Hepatic stellate cell (primary cell): ENCODE measurements at regions not wholly inside any gene's neighbourhood (a gene's known extent, or its start where the extent isn't known, plus 50 kb on each side); places are given as distances from the start of the nearest gene placed in this dataset.

ENCODE experiments used
- DNase-seq: peaks from one replicate; pipeline ENCODE4 v3.0.0; 2011; ENCODE audit warnings: low spot score

DNA sequence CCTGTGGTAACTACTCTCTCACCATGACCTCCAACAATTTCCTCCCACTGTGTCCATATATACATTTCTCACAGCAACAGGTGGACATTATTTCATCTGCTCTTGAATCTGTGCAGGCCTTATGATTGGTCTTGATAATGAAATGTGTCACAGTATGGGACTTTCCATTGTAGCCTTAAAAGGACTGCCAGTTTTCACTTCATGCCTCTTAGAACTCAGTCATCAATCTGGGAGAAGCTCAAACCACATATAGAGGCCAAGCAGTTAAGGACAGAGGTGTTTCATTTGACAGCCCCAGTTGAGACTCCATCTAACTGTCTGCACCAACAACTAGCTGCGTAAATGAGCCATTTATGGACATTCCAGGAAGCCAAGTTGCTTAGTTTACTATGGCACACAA, 1534.8 kb downstream of the ARAP2 start:
- DNase-seq, result no peak

DNA sequence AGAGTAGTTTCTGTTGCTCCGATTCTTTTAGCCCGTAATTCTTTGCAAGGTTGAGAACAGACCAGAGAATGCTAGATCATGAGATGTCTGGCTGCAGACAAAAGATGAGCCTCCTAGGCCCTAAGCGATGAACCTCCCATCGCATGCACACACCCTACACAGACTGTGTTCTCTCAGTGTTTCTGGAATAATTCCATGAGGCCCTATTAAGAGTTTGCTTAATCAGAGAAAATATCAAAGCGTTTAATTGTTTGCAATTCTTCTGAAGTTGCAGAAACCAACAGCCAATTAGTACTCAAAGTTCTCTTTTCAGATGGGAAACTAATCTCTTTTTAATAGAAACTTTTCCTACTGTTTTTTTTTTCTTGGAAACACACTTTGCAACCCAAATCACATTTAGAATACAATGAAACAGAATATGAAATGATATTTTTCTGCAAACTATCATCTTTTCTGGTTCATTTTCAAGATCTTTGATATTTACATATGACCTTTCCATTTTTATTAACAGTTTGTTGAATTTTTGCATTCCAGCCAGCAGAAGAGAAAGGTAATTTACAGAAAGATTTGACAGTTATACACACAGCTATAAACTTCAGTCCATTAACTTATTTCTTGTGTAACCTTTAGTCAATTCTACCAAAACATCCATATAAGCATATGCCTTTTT, 1525.6 kb downstream of the ARAP2 start:
- DNase-seq, result no peak

DNA sequence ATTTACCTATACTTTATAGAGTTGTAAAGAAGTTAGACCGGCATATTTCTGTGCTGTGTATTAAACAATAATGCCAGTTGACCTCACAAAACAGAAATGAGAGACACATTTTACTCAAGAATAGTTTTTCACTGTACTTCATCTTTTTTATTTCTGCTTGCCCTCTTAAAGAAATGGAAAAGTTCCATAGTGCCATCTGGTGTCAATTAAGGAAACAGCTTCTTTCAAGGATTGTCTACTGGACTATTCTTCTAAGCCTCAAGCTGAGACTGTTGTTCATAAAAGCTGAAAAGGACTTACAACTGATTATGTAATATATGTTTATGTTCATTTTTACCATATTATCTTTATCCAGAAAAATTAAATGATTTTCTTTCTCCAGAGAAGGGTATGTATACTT, 1523.7 kb downstream of the ARAP2 start:
- no peak for DNase-seq

DNA sequence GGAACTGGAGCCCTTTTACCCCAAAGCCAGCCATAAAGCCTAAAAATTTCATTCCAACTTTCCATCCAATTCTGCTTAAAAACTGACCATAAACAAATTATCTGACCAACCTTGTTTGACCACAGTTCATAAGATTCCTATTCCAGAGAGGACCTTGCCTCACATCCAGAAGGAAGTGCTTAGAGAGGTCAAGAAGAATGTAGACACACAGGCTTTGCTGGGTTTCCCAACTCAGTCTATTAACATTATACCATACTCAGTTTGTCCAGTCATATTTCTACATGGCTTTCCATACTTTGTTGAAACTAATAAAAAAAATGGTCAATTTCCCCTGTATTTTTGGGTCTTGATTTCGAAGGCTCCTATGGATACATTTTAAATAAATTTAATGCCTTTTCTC, 1522.5 kb downstream of the ARAP2 start:
- no peak for DNase-seq

DNA sequence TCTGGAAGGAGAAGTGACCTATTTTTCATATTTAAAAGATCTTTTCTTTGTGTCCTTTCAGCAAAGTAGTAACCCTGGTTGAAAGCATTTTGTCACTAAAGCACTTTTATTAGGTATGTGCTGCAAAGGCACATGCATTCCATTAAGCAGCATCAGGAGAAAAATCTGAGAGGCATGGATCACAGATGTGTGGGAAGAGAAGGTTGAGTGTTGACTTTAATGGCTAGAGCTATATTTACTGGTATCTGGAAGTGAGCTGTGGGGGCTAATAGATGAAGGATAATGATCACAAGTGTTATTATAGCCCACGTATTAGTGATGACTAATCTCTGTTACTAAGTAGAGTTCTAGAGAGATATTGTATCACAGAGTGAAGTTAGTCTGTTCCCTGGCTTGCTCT, 1520.7 kb downstream of the ARAP2 start:
- no peak for DNase-seq

DNA sequence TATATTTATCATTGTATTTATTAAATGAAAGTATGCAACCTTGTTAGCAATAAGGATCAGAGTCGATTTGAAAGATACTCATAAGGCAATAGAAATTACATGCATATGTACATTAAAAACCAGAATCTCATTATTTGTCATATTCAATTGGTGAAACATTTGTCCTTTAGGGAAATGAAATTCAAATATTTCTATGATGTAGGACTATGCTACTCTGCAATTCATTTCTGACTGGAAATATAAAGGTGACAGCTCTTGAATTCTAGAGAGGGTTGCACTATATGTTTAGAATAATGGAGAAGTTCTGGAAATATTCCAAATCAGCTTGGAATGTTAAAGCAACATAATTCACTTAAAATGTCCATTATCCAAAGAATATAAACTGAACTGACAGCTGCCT, 1519.8 kb downstream of the ARAP2 start:
- no peak for DNase-seq

DNA sequence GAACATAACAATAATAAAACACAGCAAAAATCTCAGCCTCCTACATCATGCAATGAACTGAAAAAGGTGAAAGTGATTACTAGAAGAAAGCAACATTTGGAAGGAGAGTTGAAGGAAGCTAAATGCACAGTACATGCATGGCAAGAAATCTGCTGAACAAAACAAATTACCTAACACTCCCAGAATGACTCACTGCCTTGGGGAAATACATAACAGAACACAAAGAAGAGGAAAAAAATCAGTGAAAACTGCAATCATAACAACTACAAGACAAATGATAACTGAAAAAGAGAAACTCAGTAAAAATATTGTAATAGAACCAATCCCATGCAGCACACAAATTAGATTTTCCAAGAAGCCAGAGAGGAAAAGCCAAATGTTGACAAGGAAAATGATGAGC, 1513.2 kb downstream of the ARAP2 start:
- DNase-seq, result no peak

DNA sequence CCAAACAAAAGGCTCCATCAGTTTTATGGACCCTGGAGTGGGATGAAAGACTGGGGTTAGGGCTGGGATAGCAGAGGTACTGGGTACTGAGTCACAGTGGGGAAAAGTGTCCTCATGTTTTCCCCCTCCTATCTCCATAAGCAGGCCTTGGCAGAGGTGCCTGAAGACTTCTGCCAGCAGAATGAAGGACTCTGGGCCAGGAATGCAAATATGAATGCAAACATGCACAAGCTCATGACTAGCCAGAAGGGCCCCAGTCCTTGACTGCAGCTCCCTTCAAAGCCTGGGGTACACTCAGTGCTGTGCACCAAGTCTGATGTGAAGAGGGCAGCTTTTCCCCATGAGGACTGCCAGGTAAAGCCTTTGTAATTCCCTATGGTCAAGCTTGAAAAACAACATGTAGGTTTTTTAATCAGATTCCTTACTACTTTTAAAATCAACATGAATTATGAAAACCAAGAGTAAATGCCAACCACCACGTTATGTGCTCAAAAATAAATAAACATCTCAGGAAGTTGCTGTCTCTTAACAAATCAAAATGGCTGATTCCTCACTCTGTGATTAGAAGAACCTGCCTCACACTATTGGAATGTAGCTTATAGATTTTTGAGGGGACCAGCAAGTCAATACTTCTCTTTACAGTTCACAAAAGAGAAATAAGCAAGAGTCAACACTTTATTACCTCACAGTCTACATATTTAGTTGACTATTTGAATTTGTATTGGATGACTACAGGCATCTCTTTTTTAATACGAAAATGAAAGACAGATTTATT, 1512.0 kb downstream of the ARAP2 start:
- no peak for DNase-seq

DNA sequence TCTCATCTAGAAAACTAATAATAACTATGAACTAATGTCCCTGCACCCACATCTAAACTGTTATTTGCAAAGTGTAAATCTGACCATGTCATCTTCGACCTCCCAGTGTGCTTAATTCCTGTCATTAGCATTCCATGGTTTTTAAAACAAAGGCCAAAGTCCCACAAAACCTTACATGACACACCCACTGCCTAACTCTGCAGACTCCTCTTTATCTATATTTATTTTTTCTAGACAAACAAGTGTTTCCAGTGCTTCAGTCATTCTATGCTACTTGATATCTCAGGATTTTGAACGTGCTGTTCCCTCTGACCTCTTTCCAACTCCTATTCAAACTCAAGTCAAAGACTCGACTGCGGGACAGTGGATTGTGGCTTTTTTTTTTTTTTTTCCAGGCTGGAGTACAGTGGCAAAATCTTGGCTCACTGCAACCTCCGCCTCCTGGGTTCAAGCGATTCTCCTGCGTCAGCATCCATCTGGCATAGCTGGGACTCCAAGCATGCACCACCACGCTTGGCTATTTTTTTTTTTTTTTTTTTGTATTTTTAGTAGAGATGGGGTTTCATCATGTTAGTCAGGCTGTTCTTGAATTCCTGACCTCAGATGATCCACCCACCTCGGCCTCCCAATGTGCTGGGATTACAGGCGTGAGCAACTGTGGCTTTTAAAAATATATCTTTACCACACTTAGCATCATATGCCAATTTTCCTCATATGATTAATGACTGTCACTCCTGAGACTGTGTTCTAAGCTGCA, 1511.0 kb downstream of the ARAP2 start:
- no peak for DNase-seq

DNA sequence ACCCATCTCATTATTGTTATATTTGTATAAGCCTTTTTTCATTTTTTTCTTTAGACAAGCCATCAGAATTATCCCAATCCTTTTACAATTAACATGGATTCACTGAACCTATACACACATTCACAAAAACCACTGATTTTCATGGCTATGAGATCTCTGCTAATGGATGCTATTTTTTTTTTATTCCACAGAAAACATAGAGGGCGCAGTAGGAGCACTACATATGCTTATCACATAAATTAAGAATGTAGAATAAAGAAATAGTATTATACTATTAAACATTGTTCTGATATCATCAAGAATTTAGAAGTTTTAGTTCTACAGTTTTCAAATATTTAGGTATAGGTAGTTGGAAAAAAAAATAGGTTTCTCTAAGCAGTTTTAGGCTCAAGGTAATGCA, 1477.4 kb downstream of the ARAP2 start:
- DNase-seq, result no peak

DNA sequence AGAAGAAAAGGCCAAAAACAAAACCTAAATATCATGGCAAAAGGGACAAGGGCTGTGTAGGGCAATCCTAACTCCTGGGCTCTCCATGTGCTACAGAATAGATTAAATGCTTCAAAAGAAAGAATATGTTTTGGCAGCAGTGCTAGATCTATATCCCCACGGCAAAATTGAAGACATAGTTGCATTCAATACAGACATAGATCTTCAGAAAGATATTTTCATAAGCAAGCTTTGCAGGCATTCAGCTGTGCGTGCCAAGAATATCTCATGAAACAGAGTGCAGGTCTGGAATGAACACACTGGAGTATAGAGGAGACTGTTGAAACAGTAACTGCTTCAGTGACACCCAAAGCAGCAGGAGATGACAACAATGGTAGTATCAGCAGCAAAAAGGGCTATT, 1476.9 kb downstream of the ARAP2 start:
- no peak for DNase-seq

DNA sequence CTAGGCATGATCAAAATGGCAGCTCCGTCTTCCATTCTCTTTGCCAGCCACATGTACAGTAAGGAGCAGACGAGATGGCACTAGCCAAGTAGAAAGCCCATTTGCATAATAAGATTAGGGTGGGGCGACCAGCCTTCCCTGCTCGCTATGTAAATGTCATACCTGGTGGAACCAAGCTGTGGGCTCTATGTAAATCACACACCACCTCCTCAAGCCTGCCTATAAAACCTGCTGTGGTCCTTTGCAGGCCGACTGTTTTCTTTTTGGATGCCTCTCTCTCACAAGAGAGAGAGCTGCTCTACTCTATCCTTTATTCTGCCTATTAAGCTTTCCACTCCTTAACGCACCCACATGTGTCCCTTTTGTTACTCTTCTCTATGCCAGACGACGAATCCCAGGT, 1472.7 kb downstream of the ARAP2 start:
- no peak for DNase-seq

DNA sequence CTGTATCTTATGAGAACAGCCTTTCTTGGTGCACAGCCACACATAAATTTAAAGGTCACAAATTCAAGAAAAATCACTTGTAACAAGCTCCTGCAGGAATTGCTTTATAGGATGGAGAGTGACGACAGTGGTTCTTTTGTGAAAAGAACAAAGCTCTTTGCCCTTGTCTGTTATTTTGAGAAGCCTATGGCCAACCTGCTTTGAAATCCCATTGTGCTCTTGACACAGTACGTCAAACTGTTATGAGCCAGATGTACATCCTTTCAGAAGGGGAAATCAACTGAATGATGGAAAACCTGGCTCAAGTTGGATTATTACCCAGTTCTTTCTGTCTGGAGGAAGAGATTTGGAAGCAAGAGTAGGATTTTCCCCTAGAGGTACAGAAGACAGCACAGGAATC, 1454.2 kb downstream of the ARAP2 start:
- no peak for DNase-seq

DNA sequence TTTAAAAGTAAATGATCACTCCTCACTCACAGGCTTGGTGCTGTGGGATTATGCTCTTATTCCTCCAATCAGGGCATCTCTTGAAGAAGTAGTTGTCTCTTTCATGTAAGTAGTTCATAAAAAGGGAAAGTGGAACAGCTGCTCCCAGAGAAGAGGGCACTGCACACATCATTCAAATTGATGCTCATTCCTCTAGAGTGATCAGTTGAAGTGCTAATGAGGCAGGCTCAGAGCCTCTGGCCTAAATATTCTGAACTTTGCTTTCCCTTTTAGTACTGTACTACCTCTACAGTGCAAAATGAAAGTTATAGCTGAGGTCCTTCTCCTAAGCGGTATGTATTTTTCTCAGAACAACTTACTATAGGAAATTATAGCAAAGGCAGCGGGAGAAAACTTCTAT, 1453.1 kb downstream of the ARAP2 start:
- no peak for DNase-seq

DNA sequence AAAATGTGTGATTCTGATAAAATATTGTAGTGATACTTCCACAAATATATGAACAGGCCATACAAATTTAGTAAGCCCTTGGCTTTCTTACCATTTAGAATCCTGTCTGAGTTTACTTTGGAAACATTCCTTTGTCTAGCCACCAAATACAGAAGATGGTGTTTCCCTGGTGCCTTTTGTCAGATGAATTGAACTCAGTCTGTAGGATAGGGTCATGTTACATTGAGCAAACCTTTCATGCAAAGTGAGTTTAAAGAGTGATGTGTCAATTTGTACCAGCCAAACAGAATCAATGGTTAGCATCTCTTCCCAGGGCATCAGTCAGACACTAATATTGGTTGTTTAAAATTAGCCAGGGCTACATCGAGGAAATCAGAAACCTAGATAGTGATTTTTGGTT, 1443.4 kb downstream of the ARAP2 start:
- no peak for DNase-seq

DNA sequence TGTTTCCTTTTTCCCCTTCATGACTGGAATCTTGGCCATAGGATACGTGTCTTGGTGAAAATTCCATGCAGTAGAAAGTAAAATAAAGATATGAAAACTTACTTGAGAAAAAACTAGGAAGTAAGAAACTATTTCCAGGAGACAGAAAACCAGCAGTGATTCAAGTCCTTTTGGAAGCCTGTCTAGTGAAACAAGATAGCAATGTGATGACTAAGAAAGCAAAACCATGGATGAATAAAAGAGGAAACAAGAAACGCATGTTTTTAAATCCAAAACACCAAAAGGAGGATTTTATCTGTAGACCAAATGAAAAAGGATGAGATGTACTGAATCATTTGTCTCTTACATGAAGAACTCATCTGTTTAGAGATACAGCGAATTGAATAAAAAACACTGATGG, 1430.0 kb downstream of the ARAP2 start:
- no peak for DNase-seq

DNA sequence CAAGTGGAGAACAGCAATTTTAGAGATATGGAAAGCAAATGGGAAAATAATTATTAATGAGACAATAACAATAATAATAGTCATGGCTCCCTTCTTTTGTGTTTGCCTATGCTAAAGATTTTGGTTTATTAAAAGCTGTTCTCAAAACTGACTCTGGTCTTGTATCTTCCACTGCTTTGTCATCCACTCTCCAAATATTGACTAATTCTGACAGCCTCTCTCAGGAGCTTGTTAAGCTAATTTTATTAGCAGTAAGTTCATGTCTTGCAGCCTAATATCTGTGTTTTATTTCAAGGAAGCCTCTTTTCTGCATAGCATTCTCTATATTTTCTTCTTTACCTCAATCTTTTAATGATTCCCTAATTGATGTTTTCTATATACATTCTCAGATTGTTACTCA, 1419.8 kb downstream of the ARAP2 start:
- DNase-seq, result no peak

DNA sequence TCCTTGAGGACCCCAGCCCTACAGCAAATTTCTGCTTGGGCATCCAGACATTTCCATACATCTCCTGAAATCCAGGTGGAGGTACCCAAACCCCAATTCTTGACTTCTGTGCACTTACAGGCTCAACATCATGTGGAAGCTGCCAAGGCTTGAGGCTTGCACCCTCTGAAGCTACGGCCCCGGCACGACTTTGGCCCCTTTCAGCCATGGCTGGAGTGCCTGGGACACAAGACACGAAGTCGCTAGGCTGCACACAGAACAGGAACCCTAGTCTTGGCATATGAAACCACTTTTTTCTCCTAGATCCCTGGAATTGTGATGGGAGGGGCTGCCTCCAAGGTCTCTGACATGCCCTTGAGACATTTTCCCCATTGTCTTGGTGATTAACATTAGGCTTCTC, 1417.7 kb downstream of the ARAP2 start:
- DNase-seq, result no peak

DNA sequence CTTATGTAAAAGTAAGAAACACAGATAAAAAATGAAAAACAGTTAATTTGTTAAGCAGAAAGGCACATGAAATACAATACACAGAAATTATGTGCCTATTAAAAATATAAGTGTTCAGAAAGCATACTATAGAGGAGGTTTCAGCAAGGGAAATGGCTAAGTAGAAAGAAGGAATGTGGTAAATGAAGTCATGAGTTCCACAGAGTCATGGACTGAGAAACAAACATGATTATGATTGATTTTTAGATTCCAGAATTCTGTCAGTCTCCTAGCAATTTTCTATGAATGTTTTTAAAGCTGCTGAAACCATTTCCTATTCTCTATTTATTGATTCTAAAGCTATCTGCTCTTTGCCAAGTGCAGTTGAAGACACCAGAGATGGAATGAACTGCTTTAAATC, 1398.4 kb downstream of the ARAP2 start:
- no peak for DNase-seq

DNA sequence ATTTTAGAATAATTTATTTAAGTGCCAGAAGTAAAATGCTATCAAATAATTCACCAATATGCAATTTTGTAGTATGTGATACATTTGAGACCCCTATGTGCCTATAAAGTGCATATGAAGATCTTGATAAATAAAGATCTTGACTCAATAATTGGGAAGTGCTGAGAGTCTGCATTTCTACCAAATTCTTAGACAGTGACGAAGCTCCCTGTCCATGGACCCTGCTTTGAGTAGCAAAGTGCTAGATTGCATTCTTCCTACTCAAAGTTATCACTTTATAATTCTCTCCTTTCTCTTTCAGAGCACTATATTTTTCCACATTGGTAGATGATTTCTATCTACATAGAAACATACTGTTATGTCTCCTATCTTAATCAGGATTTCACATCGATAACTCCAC, 1393.9 kb downstream of the ARAP2 start:
- DNase-seq, result no peak

DNA sequence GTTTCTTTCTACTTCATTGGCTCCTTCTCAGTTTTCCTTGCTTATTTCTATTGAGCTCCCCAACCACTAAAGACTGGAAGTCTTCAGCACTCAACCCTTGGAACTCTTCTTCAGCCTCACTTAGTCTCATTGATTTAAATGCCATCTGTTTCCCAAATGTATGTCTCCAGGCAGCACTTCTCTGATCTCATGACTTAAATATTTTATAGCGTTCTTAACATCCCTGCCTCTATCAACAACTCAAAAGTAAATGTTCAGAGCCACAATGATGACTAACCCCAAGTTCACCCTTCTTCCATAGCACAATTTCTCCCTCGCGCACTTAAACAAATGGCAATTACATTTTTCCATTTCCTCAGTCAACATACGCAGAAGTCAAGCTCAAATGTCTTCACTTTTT, 1393.3 kb downstream of the ARAP2 start:
- DNase-seq, result no peak

DNA sequence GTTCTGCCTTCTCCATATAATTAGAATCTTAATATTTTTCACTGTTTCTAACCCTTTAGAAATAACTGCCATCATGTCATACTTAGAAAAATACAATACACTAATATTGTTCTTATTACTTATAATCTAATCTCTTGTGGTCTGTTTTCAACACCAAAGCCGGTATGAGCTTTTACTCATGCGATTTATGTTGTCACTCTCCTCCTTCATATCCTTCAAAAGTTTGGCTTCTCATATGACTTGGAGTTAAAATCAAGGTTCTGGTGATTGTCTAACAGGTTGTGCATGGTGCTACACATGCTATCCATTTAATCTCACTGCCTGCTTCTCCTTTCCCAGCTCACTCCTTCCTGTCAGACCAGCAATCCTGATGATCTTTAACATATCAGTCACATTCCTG, 1392.9 kb downstream of the ARAP2 start:
- DNase-seq, result no peak

DNA sequence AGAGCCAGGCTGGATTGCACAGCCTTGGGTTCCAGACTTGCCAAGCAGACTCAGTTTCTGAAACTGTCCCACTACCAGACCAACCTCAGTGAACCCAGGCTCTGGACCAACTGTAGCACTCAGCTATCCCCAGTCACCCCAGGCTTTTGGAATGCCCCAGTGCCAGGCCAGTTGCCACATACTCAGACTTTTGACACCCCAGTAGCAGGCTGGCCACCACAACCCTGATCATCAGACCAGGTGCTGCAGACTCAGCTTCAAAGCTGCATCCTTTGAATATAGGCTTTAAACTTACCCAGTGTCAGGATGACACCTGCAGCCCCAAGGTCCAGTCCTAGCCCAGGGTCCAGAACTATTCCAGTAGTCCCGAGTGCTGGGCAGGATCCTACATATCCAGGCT, 1389.9 kb downstream of the ARAP2 start:
- DNase-seq, result no peak
